ENCODE measurements at regions not wholly inside any gene's neighbourhood (a gene's known extent, or its start where the extent isn't known, plus 50 kb on each side); places are given as distances from the start of the nearest gene placed in this dataset.

- POLR2A ChIA-PET (ENCODE audit: partially characterized antibody), result no interaction called here
- H3K79me1 ChIP-seq (ENCODE audit: low read depth, low read length), result no peaks in the 10 kb centered on the region
- no peaks in the 10 kb centered on the region for H3K27me3 ChIP-seq (replicated peaks in 1 of 4; ENCODE audit: control insufficient read depth in 3 of 4, extremely low read depth in 1 of 4, insufficient read depth in 3 of 4, low read length in 3 of 4)
- H2BK5ac ChIP-seq (ENCODE audit: low read depth, low read length), result no peak overlapping the region
- no peak overlapping the region for H2BK15ac ChIP-seq (ENCODE audit: low read length)
- H3K9ac ChIP-seq (replicated peaks in 1 of 4; ENCODE audit: extremely low read depth in 1 of 4, low read depth in 3 of 4, low read length in 3 of 4), result no peak overlapping the region
- no peak overlapping the region for H4K8ac ChIP-seq (ENCODE audit: extremely low read depth, insufficient read depth, low read length)
- FAIRE-seq, result no peak
- TF ChIP-seq RFX5 (IDR thresholded peaks at IDR 0.05; ENCODE audit: borderline replicate concordance, low read depth, low read length), result no peak
- no peak for TF ChIP-seq POU5F1 (IDR thresholded peaks at IDR 0.05; ENCODE audit: low read depth, low read length)
- no peak for TF ChIP-seq SUZ12 (IDR thresholded peaks at IDR 0.05; ENCODE audit: low read length)
- TF ChIP-seq RBBP5 (IDR thresholded peaks at IDR 0.05; ENCODE audit: borderline replicate concordance, low read depth, low read length), result no peak
- no peak for TF ChIP-seq RAD21 (IDR thresholded peaks at IDR 0.05 in 1 of 2, conservative IDR thresholded peaks at IDR 0.05 in 1 of 2; ENCODE audit: low read depth in 2 of 2, low read length in 2 of 2)
- no peak for TF ChIP-seq CTCF (IDR thresholded peaks at IDR 0.05; ENCODE audit: control extremely low read depth in 1 of 3, insufficient read depth in 1 of 3, low read depth in 1 of 3, low read length in 3 of 3)
- TF ChIP-seq FOSL1 (IDR thresholded peaks at IDR 0.05; ENCODE audit: insufficient read depth, low read depth, low read length), result no peak
- TF ChIP-seq MAFK (IDR thresholded peaks at IDR 0.05; ENCODE audit: low read depth, low read length), result no peak
- H3K23ac ChIP-seq (ENCODE audit: insufficient read length), result no peak overlapping the region
- H3K23me2 ChIP-seq (ENCODE audit: low read depth, low read length), result no peaks in the 10 kb centered on the region
- no peak overlapping the region for H3K4me3 ChIP-seq (ENCODE audit: extremely low read depth in 1 of 4, insufficient read depth in 2 of 4, low read depth in 3 of 4, low read length in 4 of 4)
- H2AFZ ChIP-seq (ENCODE audit: low read length), result no peak overlapping the region
- no peak overlapping the region for H3K27ac ChIP-seq (ENCODE audit: low read depth, low read length)
- no peak overlapping the region for H2BK20ac ChIP-seq (ENCODE audit: low read length)
- WGBS, 2 experiments (ENCODE audit: extremely low coverage in 1 of 2, insufficient coverage in 1 of 2, insufficient read length in 1 of 2, insufficient replicate concordance in 2 of 2, low coverage in 1 of 2, low lambda C conversion rate in 2 of 2, missing lambda C conversion rate in 1 of 2), result 68% methylated on average over 3 of the region's 3 CpGs; no CpG with 5 or more reads in 1 of the 2 experiments
- no peak overlapping the region for H3K56ac ChIP-seq (replicated peaks; ENCODE audit: insufficient read length, low read depth, low read length)
- H4K5ac ChIP-seq (ENCODE audit: insufficient read length, low read depth, low read length), result no peak overlapping the region
- H2BK12ac ChIP-seq (ENCODE audit: low read depth, low read length), result no peak overlapping the region
- H2BK120ac ChIP-seq (replicated peaks; ENCODE audit: low read depth, low read length), result no peak overlapping the region
- H2AK5ac ChIP-seq (ENCODE audit: low read depth, low read length), result no peak overlapping the region
- no peak overlapping the region for H4K91ac ChIP-seq (replicated peaks; ENCODE audit: insufficient read length, low read length)
- H3K4ac ChIP-seq (replicated peaks; ENCODE audit: insufficient read length, low read depth, low read length), result no peak overlapping the region
- H4K20me1 ChIP-seq (replicated peaks in 1 of 2; ENCODE audit: control insufficient read depth in 1 of 2, insufficient read depth in 2 of 2, low read length in 2 of 2), result no peaks in the 10 kb centered on the region
- H3K18ac ChIP-seq (ENCODE audit: extremely low read depth, low read length), result no peak overlapping the region
- H3K36me3 ChIP-seq (ENCODE audit: control insufficient read depth in 2 of 4, insufficient read depth in 4 of 4, low read length in 3 of 4), result no peaks in the 10 kb centered on the region
- H3K14ac ChIP-seq (ENCODE audit: insufficient read length), result no peak overlapping the region
- H3K9me3 ChIP-seq (ENCODE audit: insufficient read depth in 2 of 2, low read depth in 1 of 2, low read length in 1 of 2), result peaks cover 0 to 17% of the 10 kb centered on the region in 2 experiments; a peak in 2 of 4 replicates
- no peak overlapping the region for H3K4me2 ChIP-seq (ENCODE audit: insufficient read depth in 1 of 2, low read depth in 2 of 2, low read length in 2 of 2)
- H3K79me2 ChIP-seq (ENCODE audit: control insufficient read depth in 1 of 2, insufficient read depth in 2 of 2, low read length in 2 of 2), result no peaks in the 10 kb centered on the region
- DNase-seq (ENCODE audit: low read depth in 1 of 2, low spot score in 2 of 2), result no peak
- peaks cover 0 to 8% (median 1%) of the 10 kb centered on the region in 4 experiments; a peak in 2 of 7 replicates for H3K4me1 ChIP-seq (replicated peaks in 1 of 4; ENCODE audit: control insufficient read depth in 3 of 4, insufficient read depth in 4 of 4, low read length in 3 of 4)
- CTCF ChIA-PET (ENCODE audit: partially characterized antibody), result interaction anchor here (1.3 to 1.8 kb wide), 2 partner anchors 11 to 287 kb away, joined by 3 to 7 read pairs; no protein-coding TSS in a partner anchor
These were observed 161.0 kb downstream of the SLC38A4 start for GRCh38 chr12:46664761-46665287.
